Gastroesophageal sphincter (tissue), 4 donors: ENCODE measurements at regions not wholly inside any gene's neighbourhood (a gene's known extent, or its start where the extent isn't known, plus 50 kb on each side); places are given as distances from the start of the nearest gene placed in this dataset.

ENCODE experiments used
- ATAC-seq: fragments of 150-250 bp; one replicate; pipeline ENCODE4 v1.9.1; 2016; ENCODE audit warnings: mild to moderate bottlenecking, moderate library complexity
- H3K27ac ChIP-seq, 4 donors: fragments of 200-600 bp; sonication (generic) in 3 of 4; 1 replicate in 3 of 4; 2 replicates in 1 of 4; pipeline ENCODE4 v1.5.1; 2016 to 2019
- H3K27me3 ChIP-seq: fragments of 200-600 bp; sonication (generic); one replicate; pipeline ENCODE4 v1.5.1; 2019
- H3K36me3 ChIP-seq, 2 donors: fragments of 200-600 bp; sonication (generic); one replicate each; pipeline ENCODE4 v1.5.1; 2019; ENCODE audit warnings: control low read depth in 1 of 2
- H3K4me1 ChIP-seq, 3 donors: fragments of 200-600 bp; sonication (generic); 1 replicate in 2 of 3; 2 replicates in 1 of 3; pipeline ENCODE4 v1.5.1; 2016 to 2019; ENCODE audit warnings: control low read depth in 2 of 3
- H3K4me3 ChIP-seq, 2 donors: fragments of 200-600 bp; sonication (generic); one replicate each; pipeline ENCODE4 v1.5.1; 2019; ENCODE audit warnings: mild to moderate bottlenecking in 1 of 2, moderate library complexity in 1 of 2
- H3K9me3 ChIP-seq, 3 donors: fragments of 200-600 bp; sonication (generic); one replicate each; pipeline ENCODE4 v1.5.1; 2017 to 2019; ENCODE audit warnings: control low read depth in 2 of 3
- EP300 ChIP-seq: sonication (generic); formaldehyde crosslinking; IDR thresholded peaks from one replicate; pipeline ENCODE4 v1.6.1; 2017; ENCODE audit warnings: antibody characterized with exemption, mild to moderate bottlenecking
- POLR2A ChIP-seq, 2 donors: fragments of 450-650 bp; IDR thresholded peaks; one replicate each; pipeline ENCODE4 v1.6.1; 2017; ENCODE audit warnings: antibody characterized with exemption in 2 of 2, mild to moderate bottlenecking in 2 of 2, moderate library complexity in 1 of 2
- POLR2AphosphoS5 ChIP-seq: sonication (generic); formaldehyde crosslinking; IDR thresholded peaks from one replicate; pipeline ENCODE4 v1.6.1; 2017; ENCODE audit warnings: antibody characterized with exemption
- WGBS, 2 donors: methylation state at CpG; one replicate each; pipeline ENCODE4 v1.1.5; 2018; ENCODE audit warnings: low coverage in 1 of 2; 5-methylcytosine and 5-hydroxymethylcytosine counted together
- TF ChIP-seq, protein P1 (sequence below), 4 experiments: fragments of 200-600 bp in 2 of 4; fragments of 450-650 bp in 2 of 4; sonication (generic) in 1 of 4; IDR thresholded peaks; one replicate each; pipeline ENCODE4 v1.5.1; 2017 to 2019; ENCODE audit warnings: antibody characterized with exemption in 4 of 4, mild to moderate bottlenecking in 2 of 4, moderate library complexity in 2 of 4

DNA sequence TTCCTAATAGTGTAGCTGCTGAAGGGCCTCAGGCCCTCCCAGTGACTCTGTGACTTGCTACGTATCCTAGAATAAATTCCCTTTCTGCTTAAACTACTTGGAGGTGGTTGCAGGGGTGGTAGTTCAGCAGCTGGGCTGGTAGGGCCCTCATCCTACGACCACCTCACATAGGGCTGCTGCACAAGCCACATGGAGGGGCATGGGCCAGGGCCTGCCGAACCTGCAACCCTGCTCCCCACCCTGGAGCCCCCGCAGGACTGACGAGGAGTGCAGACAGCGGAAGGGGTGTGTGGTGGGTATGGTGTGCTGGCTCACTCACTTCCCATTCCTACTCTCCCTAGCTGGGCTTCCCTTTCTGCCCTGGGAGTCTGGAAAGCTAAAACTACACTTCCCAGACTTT lies 56.2 kb upstream of the MLN start:
- Histone ChIP-seq H3K36me3 (no peaks in the 10 kb centered on the region), H3K27me3 (peaks cover 66% of the 10 kb centered on the region), H3K4me3 (no peak overlapping the region), H3K27ac (no peak overlapping the region), H3K4me1 (peaks cover 0 to 4% (median 0%) of the 10 kb centered on the region in 3 donors), H3K9me3 (no peaks in the 10 kb centered on the region)
- TF ChIP-seq POLR2AphosphoS5 (no peak), EP300 (no peak), POLR2A (IDR thresholded peaks at IDR 0.05) (no peak)
- TF ChIP-seq, protein P1, sequence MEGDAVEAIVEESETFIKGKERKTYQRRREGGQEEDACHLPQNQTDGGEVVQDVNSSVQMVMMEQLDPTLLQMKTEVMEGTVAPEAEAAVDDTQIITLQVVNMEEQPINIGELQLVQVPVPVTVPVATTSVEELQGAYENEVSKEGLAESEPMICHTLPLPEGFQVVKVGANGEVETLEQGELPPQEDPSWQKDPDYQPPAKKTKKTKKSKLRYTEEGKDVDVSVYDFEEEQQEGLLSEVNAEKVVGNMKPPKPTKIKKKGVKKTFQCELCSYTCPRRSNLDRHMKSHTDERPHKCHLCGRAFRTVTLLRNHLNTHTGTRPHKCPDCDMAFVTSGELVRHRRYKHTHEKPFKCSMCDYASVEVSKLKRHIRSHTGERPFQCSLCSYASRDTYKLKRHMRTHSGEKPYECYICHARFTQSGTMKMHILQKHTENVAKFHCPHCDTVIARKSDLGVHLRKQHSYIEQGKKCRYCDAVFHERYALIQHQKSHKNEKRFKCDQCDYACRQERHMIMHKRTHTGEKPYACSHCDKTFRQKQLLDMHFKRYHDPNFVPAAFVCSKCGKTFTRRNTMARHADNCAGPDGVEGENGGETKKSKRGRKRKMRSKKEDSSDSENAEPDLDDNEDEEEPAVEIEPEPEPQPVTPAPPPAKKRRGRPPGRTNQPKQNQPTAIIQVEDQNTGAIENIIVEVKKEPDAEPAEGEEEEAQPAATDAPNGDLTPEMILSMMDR (IDR thresholded peaks at IDR 0.05) = no peak
- WGBS, 2 donors = 93% methylated on average over 2 of the region's 6 CpGs; no CpG with 5 or more reads in 1 of the 2 donors
- ATAC-seq = no peak

GRCh38 chr6:33858804-33859505 lies 55.2 kb upstream of the MLN start:
- H3K27me3 ChIP-seq = peaks cover 69% of the 10 kb centered on the region
- 76 to 78% methylated on average over 3 to 5 of the region's 16 CpGs for WGBS, 2 donors
- no peaks in the 10 kb centered on the region for H3K9me3 ChIP-seq
- H3K4me1 ChIP-seq = peaks cover 0 to 4% (median 0%) of the 10 kb centered on the region in 3 donors
- no peak overlapping the region for H3K27ac ChIP-seq
- H3K36me3 ChIP-seq = no peaks in the 10 kb centered on the region
- no peak for ATAC-seq
- TF ChIP-seq POLR2A (IDR thresholded peaks at IDR 0.05) = no peak
- no peak for TF ChIP-seq EP300
- TF ChIP-seq, protein P1 (IDR thresholded peaks at IDR 0.05) = no peak
- TF ChIP-seq POLR2AphosphoS5 = no peak
- H3K4me3 ChIP-seq = no peak overlapping the region

DNA sequence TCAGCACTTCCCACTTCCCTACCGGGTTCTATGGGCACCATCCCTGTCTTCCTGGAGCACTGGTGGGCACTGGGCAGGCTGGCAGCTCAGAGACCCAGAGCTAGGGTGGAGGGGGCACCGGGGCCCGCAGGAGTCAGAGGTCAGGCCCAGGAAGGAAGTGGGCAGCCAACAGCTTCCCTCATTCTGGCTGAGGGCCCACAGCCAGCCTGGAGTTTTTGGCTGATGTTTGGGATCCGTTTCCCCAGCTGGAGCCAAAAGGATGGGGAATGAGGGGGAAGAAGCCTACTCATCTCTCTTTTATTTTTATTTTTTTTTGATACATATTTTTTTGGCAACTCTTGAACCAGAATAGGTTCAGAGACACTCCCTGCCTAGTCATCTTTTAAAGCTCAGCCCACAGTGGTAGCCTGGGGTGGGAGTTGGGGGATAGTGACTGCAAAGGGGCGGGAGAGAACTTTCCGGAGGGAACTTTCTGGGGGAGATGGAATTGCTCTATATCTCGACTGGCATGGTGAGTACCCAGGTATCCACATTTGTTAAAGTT lies 54.2 kb upstream of the MLN start:
- Histone ChIP-seq H3K9me3 (no peaks in the 10 kb centered on the region), H3K27me3 (peaks cover 76% of the 10 kb centered on the region), H3K36me3 (no peaks in the 10 kb centered on the region), H3K27ac (no peak overlapping the region), H3K4me1 (peaks cover 0 to 4% (median 0%) of the 10 kb centered on the region in 3 donors), H3K4me3 (no peak overlapping the region)
- ATAC-seq = no peak
- no peak for TF ChIP-seq POLR2AphosphoS5
- no peak for TF ChIP-seq POLR2A (IDR thresholded peaks at IDR 0.05)
- TF ChIP-seq, protein P1 (IDR thresholded peaks at IDR 0.05) = no peak
- no peak for TF ChIP-seq EP300
- 61 to 98% methylated on average over 3 of the region's 7 CpGs for WGBS, 2 donors

- no peak overlapping the region for H3K4me3 ChIP-seq
- no peak for ATAC-seq
- no peak for TF ChIP-seq EP300
- TF ChIP-seq, protein P1 (IDR thresholded peaks at IDR 0.05) = no peak
- TF ChIP-seq POLR2A (IDR thresholded peaks at IDR 0.05) = no peak
- TF ChIP-seq POLR2AphosphoS5 = no peak
- 67 to 92% methylated on average over 2 to 6 of the region's 15 CpGs for WGBS, 2 donors
- peaks cover 0 to 4% (median 0%) of the 10 kb centered on the region in 3 donors for H3K4me1 ChIP-seq
- H3K27me3 ChIP-seq = peaks cover 70% of the 10 kb centered on the region
- no peaks in the 10 kb centered on the region for H3K36me3 ChIP-seq
- no peaks in the 10 kb centered on the region for H3K9me3 ChIP-seq
- H3K27ac ChIP-seq = no peak overlapping the region
Measured at GRCh38 chr6:33857093-33857931, 53.5 kb upstream of the MLN start.
